GM18498 (cell line): ENCODE measurements at regions not wholly inside any gene's neighbourhood (a gene's known extent, or its start where the extent isn't known, plus 50 kb on each side); places are given as distances from the start of the nearest gene placed in this dataset.

Experiments used
- ATAC-seq: cut with Tn5 transposase; IDR thresholded peaks from one replicate; pipeline ENCODE4 v1.9.1; 2021; ENCODE audit warnings: mild to moderate bottlenecking, moderate library complexity; ENCODE audit not compliant: unreplicated experiment

GRCh38 chr6:23395381-23395780 is 730.6 kb upstream of the NRSN1 start:
- ATAC-seq, result no peak

GRCh38 chr6:23396949-23397348 is 729.1 kb upstream of the NRSN1 start:
- ATAC-seq, result no peak

DNA sequence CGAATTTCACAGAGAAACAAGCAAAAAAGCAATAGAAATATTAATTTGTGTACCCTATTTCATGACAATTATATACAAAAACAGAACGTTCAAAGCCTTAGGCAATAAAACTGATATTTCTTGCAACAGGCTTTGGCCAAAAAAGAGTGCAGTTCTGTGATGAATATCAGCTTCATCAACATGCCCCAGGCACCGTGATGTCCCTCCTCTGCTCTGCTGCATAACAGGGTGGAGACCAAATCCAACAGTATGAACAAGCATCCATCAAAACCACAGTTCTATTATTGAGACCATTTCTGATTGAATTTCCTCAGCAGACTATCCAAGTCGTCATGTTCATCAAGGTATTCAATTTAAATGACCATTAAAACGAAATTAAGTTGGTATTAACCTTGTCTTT is 722.6 kb upstream of the NRSN1 start:
- ATAC-seq, result no peak

GRCh38 chr6:23409531-23409930 is 716.5 kb upstream of the NRSN1 start:
- ATAC-seq, result no peak

- ATAC-seq, result no peak
Observed at GRCh38 chr6:23410439-23410838, 715.6 kb upstream of the NRSN1 start.

GRCh38 chr6:23412770-23413169 is 713.2 kb upstream of the NRSN1 start:
- no peak for ATAC-seq

DNA sequence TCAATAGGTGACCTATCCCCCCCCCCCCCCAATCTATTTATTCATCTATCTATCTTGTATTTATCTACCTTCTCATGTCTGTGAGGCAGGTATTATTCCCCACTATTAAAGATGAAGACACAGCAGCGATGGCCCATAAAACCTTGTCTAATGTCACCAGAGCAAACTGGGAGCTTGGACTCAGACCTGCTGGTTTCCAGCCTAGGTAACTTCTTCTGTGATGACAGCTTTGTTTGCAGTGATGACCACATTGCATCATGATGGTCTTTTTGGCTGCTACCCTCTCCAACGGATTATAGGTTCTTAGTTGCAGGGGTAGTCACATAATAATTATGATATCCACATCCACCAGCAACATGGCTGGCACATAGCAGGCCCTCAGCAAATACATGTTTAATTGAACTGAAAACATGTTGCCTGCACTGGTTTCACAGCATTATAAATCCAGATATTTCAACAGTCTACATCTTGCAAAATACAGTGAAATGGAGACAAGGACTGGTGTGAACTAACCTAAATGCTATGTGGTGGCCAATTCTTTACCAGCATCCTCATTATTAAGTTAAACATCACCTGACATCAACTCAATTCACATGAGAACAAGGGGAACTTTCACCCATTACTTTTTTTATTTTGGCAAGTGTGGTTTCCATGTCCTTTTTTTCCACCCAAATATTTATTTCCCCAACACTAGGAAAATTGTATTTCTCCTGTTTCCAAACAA is 712.5 kb upstream of the NRSN1 start:
- no peak for ATAC-seq

- ATAC-seq, result no peak
Observed at GRCh38 chr6:23414051-23414445, 712.0 kb upstream of the NRSN1 start.

- ATAC-seq, result no peak
Observed at GRCh38 chr6:23414922-23415321, 711.1 kb upstream of the NRSN1 start.

GRCh38 chr6:23415819-23416427 is 710.1 kb upstream of the NRSN1 start:
- no peak for ATAC-seq

GRCh38 chr6:23417133-23417532 is 708.9 kb upstream of the NRSN1 start:
- no peak for ATAC-seq

- ATAC-seq, result no peak
Observed at GRCh38 chr6:23418095-23418494, 707.9 kb upstream of the NRSN1 start.

- no peak for ATAC-seq
Observed at GRCh38 chr6:23419046-23419445, 707.0 kb upstream of the NRSN1 start.

DNA sequence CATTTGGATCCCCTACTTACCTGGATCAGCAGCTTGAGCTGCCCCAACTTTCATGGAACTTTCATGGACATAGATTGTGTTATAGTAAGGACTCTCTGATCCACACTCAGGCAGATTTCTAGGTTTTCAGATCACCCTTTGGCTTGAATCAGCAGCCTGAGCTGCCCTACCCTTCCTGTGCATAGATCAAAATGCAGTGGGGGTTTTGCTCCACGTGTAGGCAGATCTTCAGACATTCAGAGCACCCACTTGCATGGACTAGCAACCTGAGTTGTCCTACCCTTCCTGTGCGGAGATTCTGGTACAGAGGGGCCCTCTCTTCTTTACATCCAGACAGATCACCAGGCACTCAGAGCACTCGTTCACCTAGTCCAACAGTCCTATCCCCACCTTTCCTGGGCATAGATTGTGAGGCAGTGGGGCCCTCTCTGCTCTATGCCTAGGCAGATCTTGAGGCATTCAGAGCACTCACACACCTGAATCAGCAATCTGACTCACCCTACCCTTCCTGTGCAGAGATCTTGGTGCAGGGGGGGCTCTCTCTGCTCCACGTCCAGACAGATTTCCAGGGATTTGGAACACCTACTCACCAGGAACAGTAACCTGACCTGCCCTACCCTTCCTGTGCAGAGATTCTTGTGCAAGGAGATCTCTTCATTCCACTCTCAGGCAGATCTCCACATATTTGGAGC is 705.2 kb upstream of the NRSN1 start:
- no peak for ATAC-seq

DNA sequence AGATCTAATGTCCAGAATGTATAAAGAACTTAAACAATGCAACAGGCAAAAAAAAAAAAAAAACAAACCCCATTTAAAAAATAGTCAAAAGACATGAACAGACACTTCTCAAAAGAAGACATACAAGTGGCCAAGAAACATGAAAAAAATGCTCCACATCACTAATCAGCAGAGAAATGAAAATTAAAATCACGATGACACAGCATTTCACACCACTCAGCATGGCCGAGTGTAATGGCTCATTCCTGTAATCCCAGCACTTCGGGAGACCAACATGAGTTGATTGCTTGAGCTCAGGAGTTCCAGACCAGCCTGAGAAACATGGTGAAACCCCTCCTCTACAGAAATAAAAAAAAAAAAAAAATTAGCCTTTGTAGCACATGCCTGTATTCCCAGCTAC is 701.4 kb upstream of the NRSN1 start:
- ATAC-seq, result no peak

DNA sequence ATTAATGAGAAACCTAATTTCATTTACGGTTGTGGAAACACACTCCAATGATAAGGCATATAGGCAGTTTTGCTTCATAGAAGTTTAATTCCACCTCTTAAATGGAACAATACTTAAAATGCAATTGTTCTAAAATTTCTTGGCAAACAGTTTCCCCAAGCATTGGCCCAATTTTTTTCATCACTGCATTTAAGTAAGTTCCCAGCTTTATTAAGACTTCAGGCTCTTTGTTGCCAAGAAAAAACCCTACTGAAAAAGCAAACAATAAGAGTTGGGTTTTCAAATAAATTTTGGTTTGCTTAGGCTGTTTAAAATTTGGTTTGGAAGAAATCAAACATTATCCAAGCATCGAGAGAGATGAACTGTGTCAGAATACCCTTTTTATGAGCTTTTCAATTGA is 690.9 kb upstream of the NRSN1 start:
- ATAC-seq, result no peak

GRCh38 chr6:23435798-23436197 is 690.2 kb upstream of the NRSN1 start:
- no peak for ATAC-seq

GRCh38 chr6:23441808-23442461 is 684.1 kb upstream of the NRSN1 start:
- no peak for ATAC-seq

- no peak for ATAC-seq
Observed at GRCh38 chr6:23445157-23445710, 680.8 kb upstream of the NRSN1 start.

GRCh38 chr6:23446469-23446967 is 679.5 kb upstream of the NRSN1 start:
- no peak for ATAC-seq

DNA sequence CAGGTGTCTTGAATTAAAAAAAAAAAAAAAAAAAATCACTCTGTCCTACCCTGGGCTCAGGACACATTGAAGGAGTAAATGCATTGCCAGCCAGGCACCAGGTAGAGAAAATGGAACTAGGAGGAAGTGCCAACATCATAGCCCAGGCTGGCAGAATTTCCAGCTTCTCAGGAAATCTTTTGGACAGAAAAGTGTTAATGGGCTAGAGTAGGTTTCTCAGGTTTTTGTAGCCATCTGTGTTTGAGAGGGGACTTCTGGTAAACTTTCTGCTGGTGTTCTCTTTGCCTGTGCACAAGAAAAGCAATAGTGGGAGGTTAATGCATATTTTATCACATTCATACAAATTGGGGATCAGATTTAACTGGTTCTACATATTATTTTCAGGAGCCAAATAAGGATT is 678.3 kb upstream of the NRSN1 start:
- ATAC-seq, result no peak
